ENCODE measurements at regions not wholly inside any gene's neighbourhood (a gene's known extent, or its start where the extent isn't known, plus 50 kb on each side); places are given as distances from the start of the nearest gene placed in this dataset.

DNA sequence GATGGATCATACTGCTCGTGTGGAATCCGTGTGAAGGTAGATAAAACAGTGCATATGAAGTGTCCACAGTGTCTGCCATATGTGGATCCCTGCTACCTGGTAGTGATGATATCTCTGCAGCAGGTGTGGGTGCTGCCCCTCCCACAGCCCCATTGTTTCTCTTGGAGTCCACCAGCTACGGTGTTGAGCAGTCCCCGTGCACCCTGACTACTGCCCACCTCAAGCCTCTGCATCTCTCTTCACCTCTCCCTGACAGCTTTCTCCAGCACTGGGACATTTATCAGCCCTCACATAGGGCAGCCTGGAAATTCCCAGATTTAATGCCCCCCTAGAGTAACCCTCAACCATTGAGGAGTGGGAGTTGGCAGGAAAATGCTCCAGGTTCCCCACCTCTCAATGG is 244.7 kb downstream of the IRF8 start:
- DNase-seq: no peak

GRCh38 chr16:86145669-86146068 is 246.7 kb downstream of the IRF8 start:
- DNase-seq: no peak

DNA sequence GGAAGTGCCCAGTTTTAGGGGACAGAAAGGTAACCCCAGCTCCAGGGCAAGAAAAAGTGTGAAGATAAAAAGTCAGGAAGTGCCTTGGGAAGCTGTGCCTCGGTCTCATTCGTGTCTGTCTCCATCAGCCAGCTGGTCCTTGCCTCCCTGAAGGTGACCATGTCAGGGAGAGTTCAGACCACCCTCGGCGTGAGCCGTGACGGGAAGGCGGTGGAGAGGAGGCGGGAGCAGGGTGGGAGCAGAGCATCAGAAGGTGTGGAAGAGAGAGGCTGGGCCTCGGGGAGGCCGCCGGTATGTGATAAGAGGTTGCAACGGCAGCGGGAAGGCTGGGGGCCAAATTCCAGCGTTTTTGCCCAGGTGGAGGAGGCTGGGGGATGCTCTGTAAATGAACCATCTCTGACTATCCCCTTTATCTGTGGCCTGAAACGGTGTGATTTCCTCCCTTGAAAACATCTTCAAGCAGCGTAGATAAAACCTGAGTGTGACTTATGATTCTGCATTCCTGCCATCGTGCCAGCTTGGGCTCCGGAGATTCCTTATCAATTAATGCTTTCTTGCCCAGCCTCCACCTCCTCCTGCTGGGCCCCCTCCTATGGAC is 251.8 kb downstream of the IRF8 start:
- DNase-seq: no peak

GRCh38 chr16:86151239-86151851 is 252.4 kb downstream of the IRF8 start:
- DNase-seq: peak; percentile 31

DNA sequence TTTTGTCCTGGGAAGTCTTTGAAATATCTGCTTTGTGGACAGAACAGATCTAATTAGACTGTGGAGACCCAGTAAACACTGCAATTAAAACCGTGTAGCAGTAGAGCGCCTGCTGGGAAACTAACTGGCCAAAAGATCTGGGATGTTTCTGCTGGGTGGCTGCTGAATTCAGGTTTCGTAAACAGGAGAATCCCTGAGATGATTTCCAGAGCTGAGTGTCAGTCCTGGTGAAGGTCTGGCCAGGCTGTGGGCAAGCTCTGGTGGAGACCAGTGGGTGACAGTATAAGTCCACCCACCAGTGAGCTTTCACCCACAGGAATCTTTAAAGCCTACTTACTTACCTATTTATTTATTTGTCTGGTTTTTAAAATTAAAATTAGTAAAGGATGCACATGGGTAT is 257.2 kb downstream of the IRF8 start:
- no peak for DNase-seq

GRCh38 chr16:86157616-86158247 is 258.8 kb downstream of the IRF8 start:
- no peak for DNase-seq

GRCh38 chr16:86158688-86159360 is 259.9 kb downstream of the IRF8 start:
- DNase-seq: no peak

- no peak for DNase-seq
Observed at GRCh38 chr16:86165479-86165878, 266.5 kb downstream of the IRF8 start.

- no peak for DNase-seq
Observed at GRCh38 chr16:86166414-86166813, 267.5 kb downstream of the IRF8 start.

DNA sequence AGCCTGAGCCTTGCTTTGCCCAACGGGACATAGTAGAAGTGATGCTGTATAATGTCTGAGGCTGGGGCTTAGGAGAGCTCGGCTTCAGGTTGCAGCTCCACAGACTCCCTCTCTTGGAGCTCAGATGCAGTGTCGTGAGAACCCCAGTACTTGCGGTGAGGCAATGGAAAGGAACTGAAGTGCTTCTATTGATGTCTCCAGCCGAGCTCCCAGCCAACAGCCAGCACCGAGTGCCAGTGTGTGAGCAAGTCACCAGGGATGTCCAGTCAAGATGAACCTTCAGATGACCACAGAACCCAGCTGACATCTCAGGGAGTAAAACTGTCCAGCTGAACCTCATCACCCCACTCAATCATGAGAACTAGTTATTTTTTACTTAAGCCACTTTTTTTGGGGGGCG is 268.1 kb downstream of the IRF8 start:
- DNase-seq: no peak

DNA sequence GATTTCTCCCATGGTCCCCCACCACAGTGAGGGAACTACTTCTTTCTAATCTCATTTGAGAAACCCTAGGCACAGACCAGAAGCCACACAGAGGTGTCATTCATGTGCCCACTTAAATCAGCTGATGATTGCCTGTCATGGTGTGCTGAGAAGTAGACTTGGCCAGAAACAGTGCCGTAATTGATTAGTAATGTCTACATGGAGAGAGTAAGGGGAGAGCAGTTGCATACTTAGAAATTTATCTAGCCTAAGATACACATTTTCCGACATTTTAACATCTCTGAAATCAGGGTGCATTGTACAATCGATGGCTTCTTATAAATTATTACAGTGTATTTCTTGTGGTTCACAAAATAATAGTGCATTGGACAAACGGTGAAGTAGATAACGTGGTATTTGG is 271.8 kb downstream of the IRF8 start:
- no peak for DNase-seq

GRCh38 chr16:86171329-86171728 is 272.4 kb downstream of the IRF8 start:
- DNase-seq: no peak

- DNase-seq: no peak
Observed at GRCh38 chr16:86175816-86176215, 276.9 kb downstream of the IRF8 start.

GRCh38 chr16:86176462-86176861 is 277.5 kb downstream of the IRF8 start:
- no peak for DNase-seq

DNA sequence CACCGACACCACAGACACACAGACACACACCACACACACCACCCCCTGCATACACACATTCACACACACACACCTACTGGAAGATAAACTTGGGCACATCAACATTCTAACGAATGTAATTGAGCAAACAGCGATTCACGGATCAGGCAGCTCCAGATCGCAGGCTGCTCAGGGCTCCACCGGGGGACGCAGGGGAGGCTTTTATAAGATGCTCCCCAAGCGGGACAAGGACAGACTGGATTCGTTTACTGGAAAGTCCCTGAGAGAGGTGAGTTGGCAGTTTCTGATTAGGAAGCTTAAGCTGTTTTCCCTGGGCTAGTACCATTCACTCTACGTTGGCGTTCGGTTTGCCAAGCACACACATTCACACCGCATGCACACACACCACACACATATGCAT is 281.3 kb downstream of the IRF8 start:
- no peak for DNase-seq

DNA sequence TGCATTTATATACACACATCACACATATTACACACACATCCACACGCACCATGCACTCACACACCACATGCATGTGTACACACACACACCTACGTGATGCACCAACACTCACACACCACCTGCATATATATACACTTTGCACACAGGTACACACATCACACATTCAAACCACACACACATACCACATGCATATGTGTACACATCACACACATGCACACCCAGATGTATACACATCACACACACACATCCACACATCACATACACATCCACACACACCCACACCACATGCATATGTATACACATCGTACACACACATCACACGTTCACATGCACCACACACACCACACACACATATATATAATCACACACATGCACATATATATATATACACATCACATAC is 281.8 kb downstream of the IRF8 start:
- no peak for DNase-seq

- no peak for DNase-seq
Observed at GRCh38 chr16:86181526-86181925, 282.6 kb downstream of the IRF8 start.

- no peak for DNase-seq
Observed at GRCh38 chr16:86184185-86184584, 285.2 kb downstream of the IRF8 start.

GRCh38 chr16:86185089-86185488 is 286.1 kb downstream of the IRF8 start:
- DNase-seq: no peak

- no peak for DNase-seq
Observed at GRCh38 chr16:86186313-86186712, 287.4 kb downstream of the IRF8 start.

DNA sequence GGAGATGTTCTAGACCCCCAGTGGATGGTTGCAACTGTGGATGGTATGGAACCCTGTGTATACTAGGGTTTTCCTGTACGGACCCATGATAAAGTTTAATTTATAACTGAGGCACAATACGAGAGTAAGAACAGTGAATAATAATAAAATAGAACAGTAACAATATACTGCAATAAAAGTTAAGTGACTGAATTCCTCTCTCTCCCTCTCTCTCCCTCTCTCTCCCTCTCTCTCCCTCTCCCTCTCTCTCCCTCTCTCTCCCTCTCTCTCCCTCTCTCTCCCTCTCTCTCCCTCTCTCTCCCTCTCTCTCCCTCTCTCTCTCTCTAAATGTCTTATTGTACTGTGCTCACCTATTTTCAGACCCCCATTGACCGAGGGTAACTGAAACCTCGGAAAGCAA is 291.0 kb downstream of the IRF8 start:
- DNase-seq: no peak

DNA sequence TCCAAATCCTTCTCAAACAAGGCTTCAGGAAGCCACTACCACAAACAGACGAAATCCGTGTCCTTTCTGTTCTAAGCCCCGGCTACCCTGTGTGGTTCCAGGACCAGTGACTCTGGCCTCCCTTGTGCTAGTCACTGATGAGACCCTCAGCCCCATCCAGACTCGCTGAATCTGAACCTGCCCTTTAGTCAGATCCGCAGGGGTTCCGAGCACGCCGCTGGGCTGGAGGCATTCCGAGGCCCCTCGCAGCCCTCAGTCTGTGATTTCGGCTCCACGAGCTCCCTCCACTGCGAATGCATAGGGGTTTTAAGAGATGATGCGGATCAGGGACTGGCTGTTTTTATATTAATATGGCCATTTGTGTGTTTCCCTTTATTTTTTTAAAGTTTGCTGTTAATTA is 292.7 kb downstream of the IRF8 start:
- DNase-seq: no peak

- DNase-seq: no peak
Observed at GRCh38 chr16:86193528-86194193, 294.7 kb downstream of the IRF8 start.

All from muscle of arm (tissue), 1 donor.